IMR-90 (cell line): ENCODE measurements at regions not wholly inside any gene's neighbourhood (a gene's known extent, or its start where the extent isn't known, plus 50 kb on each side); places are given as distances from the start of the nearest gene placed in this dataset.

Source experiments
- ATAC-seq: fragments of 200-7000 bp; cut with Tn5 transposase; 2 replicates; pipeline ENCODE4 v1.9.1; 2020; ENCODE audit warnings: low read depth, mild to moderate bottlenecking, moderate library complexity
- BruUV-seq: library from RNA; stranded (reverse); fragments of 400-500 nt; replicated peaks from 2 replicates; lab custom pipeline; 2021; lab: Mats Ljungman, UMichigan
- CTCF ChIA-PET: fragments of 300-600 bp; formaldehyde crosslinking; extraction: SDS; loops from one replicate; lab custom pipeline; 2021; ENCODE audit warnings: antibody characterized with exemption; lab: Yijun Ruan, JAX
- POLR2A ChIA-PET: fragments of 300-600 bp; sonication (Branson Sonifier 250); formaldehyde crosslinking; loops from one replicate; lab custom pipeline; 2022; ENCODE audit warnings: antibody characterized with exemption; ENCODE audit not compliant: unreplicated experiment; lab: Charles Lee
- DNase-seq: peaks from one replicate; pipeline ENCODE4 v3.0.0; 2013
- H2AFZ ChIP-seq: replicated peaks from 2 replicates; pipeline ENCODE3; 2013; ENCODE audit warnings: low read length, mild to moderate bottlenecking; ENCODE audit not compliant: poor library complexity
- H2AK5ac ChIP-seq: 2 replicates; pipeline ENCODE4 v1.6.1; 2013; ENCODE audit warnings: low read depth, low read length, inconsistent platforms
- H2AK9ac ChIP-seq: replicated peaks from 2 replicates; pipeline ENCODE3; 2013; ENCODE audit warnings: mild to moderate bottlenecking, low read depth, low read length, moderate library complexity; ENCODE audit not compliant: poor library complexity
- H2BK120ac ChIP-seq: 2 replicates; pipeline ENCODE4 v1.6.1; 2013; ENCODE audit warnings: low read depth, low read length, inconsistent platforms
- H2BK15ac ChIP-seq: 3 replicates; pipeline ENCODE4 v1.6.1; 2013; ENCODE audit warnings: low read depth, low read length, inconsistent platforms
- H2BK20ac ChIP-seq: 2 replicates; pipeline ENCODE4 v1.6.1; 2013; ENCODE audit warnings: low read depth, mild to moderate bottlenecking, inconsistent platforms, low read length, moderate library complexity
- H2BK5ac ChIP-seq: 2 replicates; pipeline ENCODE4 v1.6.1; 2013; ENCODE audit warnings: mild to moderate bottlenecking, low read depth, low read length, inconsistent platforms; ENCODE audit not compliant: poor library complexity, severe bottlenecking
- H3K14ac ChIP-seq: replicated peaks from 2 replicates; pipeline ENCODE4 v1.6.1; 2013; ENCODE audit warnings: low read depth, low read length, inconsistent platforms
- H3K18ac ChIP-seq: 2 replicates; pipeline ENCODE4 v1.6.1; 2013; ENCODE audit warnings: low read depth, low read length, control low read depth
- H3K23ac ChIP-seq: 2 replicates; pipeline ENCODE4 v1.6.1; 2013; ENCODE audit warnings: low read depth, low read length, inconsistent platforms
- H3K27ac ChIP-seq: 2 replicates; pipeline ENCODE4 v1.5.1; 2013; ENCODE audit warnings: mild to moderate bottlenecking, control low read depth, low read length; ENCODE audit not compliant: insufficient read depth
- H3K27me3 ChIP-seq: 2 replicates; pipeline ENCODE4 v1.6.1; 2013; ENCODE audit warnings: low read length; ENCODE audit not compliant: control insufficient read depth, insufficient read depth
- H3K36me3 ChIP-seq: 2 replicates; pipeline ENCODE4 v1.6.1; 2013; ENCODE audit warnings: low read length, mixed read lengths; ENCODE audit not compliant: control insufficient read depth, insufficient read depth
- H3K4ac ChIP-seq: 2 replicates; pipeline ENCODE4 v1.6.1; 2013; ENCODE audit warnings: low read depth, low read length, inconsistent platforms
- H3K4me1 ChIP-seq: 2 replicates; pipeline ENCODE4 v1.6.1; 2013; ENCODE audit warnings: low read length, mixed read lengths; ENCODE audit not compliant: control insufficient read depth, insufficient read depth
- H3K4me2 ChIP-seq: 2 replicates; pipeline ENCODE4 v1.6.1; 2013; ENCODE audit warnings: low read depth, mild to moderate bottlenecking, control low read depth, low read length, moderate library complexity
- H3K4me3 ChIP-seq: 2 replicates; pipeline ENCODE4 v1.5.1; 2013; ENCODE audit warnings: low read depth, mild to moderate bottlenecking, control low read depth, low read length, moderate library complexity; ENCODE audit not compliant: insufficient read depth
- H3K56ac ChIP-seq: 2 replicates; pipeline ENCODE4 v1.6.1; 2013; ENCODE audit warnings: low read length, inconsistent platforms; ENCODE audit not compliant: insufficient read depth; ENCODE audit errors: extremely low read depth
- H3K79me1 ChIP-seq, 2 experiments: 2 replicates each; pipeline ENCODE4 v1.6.1; 2013; ENCODE audit warnings: low read length in 2 of 2, inconsistent platforms in 1 of 2, low read depth in 1 of 2
- H3K9ac ChIP-seq: 2 replicates; pipeline ENCODE4 v1.6.1; 2013; ENCODE audit warnings: low read depth, low read length, control low read depth
- H3K9me1 ChIP-seq: 2 replicates; pipeline ENCODE4 v1.6.1; 2013; ENCODE audit warnings: low read length, inconsistent platforms; ENCODE audit not compliant: insufficient read depth
- H3K9me3 ChIP-seq: 2 replicates; pipeline ENCODE4 v1.6.1; 2013; ENCODE audit warnings: low read length; ENCODE audit not compliant: control insufficient read depth, insufficient read depth
- H4K20me1 ChIP-seq: 2 replicates; pipeline ENCODE4 v1.6.1; 2013; ENCODE audit warnings: low read length, inconsistent platforms; ENCODE audit not compliant: insufficient read depth
- H4K5ac ChIP-seq: 2 replicates; pipeline ENCODE4 v1.6.1; 2013; ENCODE audit warnings: mild to moderate bottlenecking, low read depth, low read length, control low read depth
- H4K8ac ChIP-seq, 2 experiments: 2 replicates each; pipeline ENCODE4 v1.6.1; 2013; ENCODE audit warnings: low read depth in 2 of 2, low read length in 2 of 2, control low read depth in 1 of 2, inconsistent platforms in 1 of 2
- H4K91ac ChIP-seq: 2 replicates; pipeline ENCODE4 v1.6.1; 2013; ENCODE audit warnings: low read depth, low read length, inconsistent platforms; ENCODE audit not compliant: insufficient read depth
- BHLHE40 ChIP-seq: fragments of 150-350 bp; IDR thresholded peaks from 2 replicates; pipeline ENCODE4 v1.6.1; 2016; ENCODE audit warnings: mild to moderate bottlenecking, low read depth, low read length
- MAZ ChIP-seq: IDR thresholded peaks from 2 replicates; pipeline ENCODE4 v1.6.1; 2012; ENCODE audit warnings: low read depth, mild to moderate bottlenecking, low read length, improper control_type of control experiment, moderate library complexity, borderline replicate concordance
- MXI1 ChIP-seq: IDR thresholded peaks from 2 replicates; pipeline ENCODE4 v1.6.1; 2012; ENCODE audit warnings: low read depth, mild to moderate bottlenecking, low read length, moderate library complexity, borderline replicate concordance
- NFE2L2 ChIP-seq: fragments of 150-350 bp; IDR thresholded peaks from 2 replicates; pipeline ENCODE4 v1.6.1; 2016; ENCODE audit warnings: low read depth, mild to moderate bottlenecking, low read length
- POLR2A ChIP-seq: IDR thresholded peaks from 2 replicates; pipeline ENCODE4 v1.6.1; 2012; ENCODE audit warnings: mild to moderate bottlenecking, low read depth, low read length
- RAD21 ChIP-seq: IDR thresholded peaks from 2 replicates; pipeline ENCODE4 v1.6.1; 2012; ENCODE audit warnings: low read length, improper control_type of control experiment
- RCOR1 ChIP-seq: IDR thresholded peaks from 2 replicates; pipeline ENCODE4 v1.6.1; 2012; ENCODE audit warnings: mild to moderate bottlenecking, low read length, improper control_type of control experiment; ENCODE audit not compliant: insufficient replicate concordance
- RFX5 ChIP-seq: IDR thresholded peaks from 2 replicates; pipeline ENCODE4 v1.8.0; 2012; ENCODE audit warnings: low read depth, mild to moderate bottlenecking, low read length, moderate library complexity
- WGBS, 2 experiments: methylation state at CpG; one replicate each; pipeline versions ENCODE4 v1.1.5 to v1.1.7; 2013; ENCODE audit warnings: missing lambda C conversion rate in 2 of 2; ENCODE audit not compliant: insufficient read length in 1 of 2; ENCODE audit errors: extremely low coverage in 2 of 2; 5-methylcytosine and 5-hydroxymethylcytosine counted together
- dilution Hi-C: fragments of 300-500 bp; cut with HindIII; formaldehyde crosslinking; loops from one replicate; pipeline ENCODE4 v1.14.3; 2018; ENCODE audit warnings: low sequenced_read_pairs; ENCODE audit not compliant: unreplicated experiment
- in situ Hi-C: fragments of 300-500 bp; cut with MboI; formaldehyde crosslinking; loops from 3 replicates; pipeline ENCODE4 v1.14.3; 2019; ENCODE audit warnings: low sequenced_read_pairs, inconsistent platforms, mixed read lengths
- intact Hi-C: fragments of 100-400 bp; cut with micrococcal nuclease; formaldehyde crosslinking; loops from 2 replicates; pipeline ENCODE4 v1.10.0; 2022
- TF ChIP-seq, protein P1 (sequence below): conservative IDR thresholded peaks from 2 replicates; pipeline ENCODE4 v1.5.1; 2012; ENCODE audit warnings: mild to moderate bottlenecking, low read depth, low read length, improper control_type of control experiment

DNA sequence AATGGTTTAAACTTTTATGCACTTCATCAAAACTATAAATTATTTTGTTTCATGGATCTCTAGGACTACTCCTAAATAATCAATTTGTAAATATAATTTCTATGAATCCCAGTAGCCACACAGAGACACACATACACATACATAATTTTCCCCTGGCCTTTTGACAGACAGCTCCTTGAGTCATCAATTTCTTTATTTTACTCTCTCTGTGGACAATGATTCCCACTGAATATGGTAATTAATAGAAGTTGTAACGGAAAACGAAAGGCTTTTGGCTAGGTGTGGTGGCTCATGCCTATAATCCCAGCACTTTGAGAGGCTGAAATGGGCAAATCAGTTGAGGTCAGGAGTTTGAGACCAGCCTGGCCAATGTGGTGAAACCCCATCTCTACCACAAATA lies 235.1 kb downstream of the EPHA4 start:
- H3K18ac ChIP-seq: no peak overlapping the region
- in situ Hi-C loops (no loop called here), dilution Hi-C loops (no loop called here), intact Hi-C loops (no loop called here)
- no peak overlapping the region for H3K56ac ChIP-seq
- no peak overlapping the region for H3K4me2 ChIP-seq
- no peaks in the 10 kb centered on the region for H3K79me1 ChIP-seq
- H2BK120ac ChIP-seq: no peak overlapping the region
- H3K27ac ChIP-seq: no peak overlapping the region
- no peaks in the 10 kb centered on the region for H4K20me1 ChIP-seq
- no peak overlapping the region for H2BK15ac ChIP-seq
- H3K23ac ChIP-seq: no peak overlapping the region
- no peaks in the 10 kb centered on the region for H3K9me3 ChIP-seq
- no peak overlapping the region for H2BK5ac ChIP-seq
- DNase-seq (no peak), ATAC-seq (no peak)
- H2AFZ ChIP-seq: no peak overlapping the region
- H3K4me3 ChIP-seq: no peak overlapping the region
- H4K91ac ChIP-seq: no peak overlapping the region
- H4K5ac ChIP-seq: no peak overlapping the region
- no TSS peak for BruUV-seq
- H3K4me1 ChIP-seq: no peaks in the 10 kb centered on the region
- ChIA-PET POLR2A (interaction anchor here (0.6 kb wide), 1 partner anchor 1959 kb away, joined by 3 read pairs; no protein-coding TSS in a partner anchor), CTCF (no interaction called here)
- no peak overlapping the region for H3K4ac ChIP-seq
- H3K9me1 ChIP-seq: no peaks in the 10 kb centered on the region
- no peaks in the 10 kb centered on the region for H3K36me3 ChIP-seq
- H2AK5ac ChIP-seq: no peak overlapping the region
- TF ChIP-seq BHLHE40: no peak
- TF ChIP-seq RFX5: no peak
- no peak for TF ChIP-seq RCOR1
- TF ChIP-seq, protein P1, sequence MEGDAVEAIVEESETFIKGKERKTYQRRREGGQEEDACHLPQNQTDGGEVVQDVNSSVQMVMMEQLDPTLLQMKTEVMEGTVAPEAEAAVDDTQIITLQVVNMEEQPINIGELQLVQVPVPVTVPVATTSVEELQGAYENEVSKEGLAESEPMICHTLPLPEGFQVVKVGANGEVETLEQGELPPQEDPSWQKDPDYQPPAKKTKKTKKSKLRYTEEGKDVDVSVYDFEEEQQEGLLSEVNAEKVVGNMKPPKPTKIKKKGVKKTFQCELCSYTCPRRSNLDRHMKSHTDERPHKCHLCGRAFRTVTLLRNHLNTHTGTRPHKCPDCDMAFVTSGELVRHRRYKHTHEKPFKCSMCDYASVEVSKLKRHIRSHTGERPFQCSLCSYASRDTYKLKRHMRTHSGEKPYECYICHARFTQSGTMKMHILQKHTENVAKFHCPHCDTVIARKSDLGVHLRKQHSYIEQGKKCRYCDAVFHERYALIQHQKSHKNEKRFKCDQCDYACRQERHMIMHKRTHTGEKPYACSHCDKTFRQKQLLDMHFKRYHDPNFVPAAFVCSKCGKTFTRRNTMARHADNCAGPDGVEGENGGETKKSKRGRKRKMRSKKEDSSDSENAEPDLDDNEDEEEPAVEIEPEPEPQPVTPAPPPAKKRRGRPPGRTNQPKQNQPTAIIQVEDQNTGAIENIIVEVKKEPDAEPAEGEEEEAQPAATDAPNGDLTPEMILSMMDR: no peak
- TF ChIP-seq NFE2L2: no peak
- TF ChIP-seq MXI1: no peak
- no peak for TF ChIP-seq POLR2A
- no peak for TF ChIP-seq RAD21
- no peak for TF ChIP-seq MAZ
- H2BK20ac ChIP-seq: no peak overlapping the region
- no CpG with 5 or more reads among the region's 2 CpGs for WGBS, 2 experiments
- H3K9ac ChIP-seq: no peak overlapping the region
- H3K27me3 ChIP-seq: no peaks in the 10 kb centered on the region; the same call in 1 of the 2 replicates
- no peak overlapping the region for H2AK9ac ChIP-seq
- no peak overlapping the region for H3K14ac ChIP-seq
- H4K8ac ChIP-seq: no peak overlapping the region
